ENCODE measurements at regions not wholly inside any gene's neighbourhood (a gene's known extent, or its start where the extent isn't known, plus 50 kb on each side); places are given as distances from the start of the nearest gene placed in this dataset.

DNA sequence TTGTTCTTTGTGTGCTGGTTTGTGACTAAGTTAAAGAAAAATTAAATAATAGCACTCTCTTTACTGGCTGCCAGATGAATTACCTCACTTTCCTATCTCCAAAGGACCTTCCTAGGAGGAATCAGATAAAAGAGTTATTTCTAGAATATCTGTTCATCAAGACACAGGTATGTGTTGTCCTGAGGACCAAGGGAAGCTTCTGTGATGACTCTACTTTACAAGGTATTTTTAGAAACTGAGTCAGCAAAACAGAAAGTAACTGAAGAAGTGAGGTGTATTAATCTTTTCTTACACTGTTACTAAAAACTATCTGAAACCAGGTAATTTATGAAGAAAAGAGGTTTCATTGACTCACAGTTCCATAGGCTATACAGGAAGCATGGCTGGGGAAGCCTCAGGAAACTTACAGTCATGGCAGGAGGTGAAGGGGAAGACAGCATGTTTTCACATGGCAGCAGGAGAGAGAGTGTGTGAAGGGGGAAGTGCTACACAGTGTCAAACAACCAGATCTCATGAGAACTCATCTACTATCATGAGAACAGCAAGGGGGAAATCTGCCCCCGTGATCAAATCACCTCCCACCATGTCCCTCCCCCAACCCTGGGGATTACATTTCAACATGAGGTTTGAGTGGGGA is 189.2 kb upstream of the DMAC1 start:
- peaks cover 6 to 10% (median 9%) of the 10 kb centered on the region in 3 donors for H3K4me1 Mint-ChIP-seq
- H3K27ac Mint-ChIP-seq = no peak overlapping the region
- no peak overlapping the region for H3K4me3 Mint-ChIP-seq
- ATAC-seq (ENCODE audit: low read depth in 2 of 2) = no peak
- no peak for DNase-seq
- H3K9me3 Mint-ChIP-seq = peaks cover 0 to 8% (median 3%) of the 10 kb centered on the region in 7 donors
- H3K27me3 Mint-ChIP-seq = no peaks in the 10 kb centered on the region
- H3K36me3 Mint-ChIP-seq = no peaks in the 10 kb centered on the region

DNA sequence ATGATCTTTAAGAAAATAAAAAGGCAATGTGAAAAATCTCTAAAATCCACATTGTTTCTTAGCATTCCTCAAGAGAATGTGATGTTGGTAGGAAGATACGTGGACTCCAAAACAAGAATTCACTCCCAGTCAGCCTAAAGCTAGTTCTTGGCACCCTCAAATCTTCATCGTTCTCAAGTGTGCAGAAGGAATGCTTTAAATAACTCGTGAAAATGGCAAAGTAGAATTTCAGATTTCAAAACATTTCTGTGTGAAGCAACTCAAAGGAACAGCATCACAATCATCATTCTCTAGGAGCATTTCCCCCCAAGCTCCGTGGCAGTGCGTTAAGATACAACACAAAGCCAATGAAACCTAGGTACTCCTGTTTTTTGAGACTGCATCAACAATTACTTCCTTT is 185.1 kb upstream of the DMAC1 start:
- H3K4me1 Mint-ChIP-seq = peaks cover 26 to 40% (median 32%) of the 10 kb centered on the region in 3 donors
- no peak for DNase-seq
- H3K9me3 Mint-ChIP-seq = peaks cover 0 to 9% (median 5%) of the 10 kb centered on the region in 7 donors
- H3K27me3 Mint-ChIP-seq = no peaks in the 10 kb centered on the region
- H3K27ac Mint-ChIP-seq = no peak overlapping the region
- ATAC-seq (ENCODE audit: low read depth in 2 of 2) = no peak
- no peaks in the 10 kb centered on the region for H3K36me3 Mint-ChIP-seq
- H3K4me3 Mint-ChIP-seq = no peak overlapping the region

DNA sequence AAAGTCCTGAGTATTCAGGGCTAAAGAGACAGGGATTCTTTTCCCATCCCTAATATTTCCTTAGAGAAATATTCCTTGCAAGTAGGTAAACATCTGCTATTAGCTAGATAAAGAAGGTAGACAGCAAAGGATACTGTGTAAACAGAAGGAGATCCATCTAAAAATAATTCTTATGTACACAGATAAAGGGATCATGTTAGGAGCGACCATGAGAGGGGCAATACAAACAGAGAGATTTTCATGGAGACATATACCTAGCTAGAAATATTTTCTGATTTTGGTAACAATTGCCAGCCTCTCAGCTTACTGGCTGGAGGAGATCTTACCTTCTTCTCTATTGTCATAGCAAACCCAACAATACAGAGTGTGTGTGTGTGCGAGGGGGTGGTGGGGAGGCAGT is 184.6 kb upstream of the DMAC1 start:
- H3K27me3 Mint-ChIP-seq = no peaks in the 10 kb centered on the region
- H3K4me3 Mint-ChIP-seq = no peak overlapping the region

DNA sequence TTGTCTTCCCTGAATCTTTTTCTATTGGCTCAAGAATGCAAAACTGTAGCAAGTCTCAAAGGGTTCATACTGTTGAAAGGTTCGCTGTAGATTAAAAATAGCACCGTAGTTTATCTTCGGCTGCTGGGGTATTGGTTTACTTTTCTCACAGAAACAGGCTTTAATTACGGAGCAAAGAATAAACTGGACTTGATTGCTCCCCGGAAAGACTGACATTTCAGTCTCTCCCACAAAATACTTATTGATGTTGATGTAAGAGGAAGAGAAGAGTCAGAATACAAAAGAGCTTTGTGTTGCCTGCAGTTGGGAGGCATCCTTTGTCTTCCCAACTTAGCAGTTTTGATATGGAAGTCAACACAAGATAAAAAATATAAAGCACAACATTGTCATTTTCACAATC is 183.9 kb upstream of the DMAC1 start:
- no peaks in the 10 kb centered on the region for H3K27me3 Mint-ChIP-seq
- peak overlapping the region in 1 of 8 donors; percentile 66 for H3K4me3 Mint-ChIP-seq
- DNase-seq = no peak
- H3K36me3 Mint-ChIP-seq = no peaks in the 10 kb centered on the region
- peak overlapping the region in 3 of 6 donors; percentile 12 to 88 (median 83) for H3K27ac Mint-ChIP-seq
- ATAC-seq (ENCODE audit: low read depth in 2 of 2) = no peak
- peaks cover 25 to 40% (median 31%) of the 10 kb centered on the region in 3 donors for H3K4me1 Mint-ChIP-seq
- H3K9me3 Mint-ChIP-seq = peaks cover 0 to 4% (median 2%) of the 10 kb centered on the region in 7 donors

More for the DNA sequence above, 184.6 kb upstream of the DMAC1 start:
- Mint-ChIP-seq H3K36me3 (no peaks in the 10 kb centered on the region), H3K4me1 (peaks cover 26 to 42% (median 32%) of the 10 kb centered on the region in 3 donors), H3K9me3 (peaks cover 0 to 9% (median 5%) of the 10 kb centered on the region in 7 donors), H3K27ac (no peak overlapping the region)
- DNase-seq = no peak
- ATAC-seq (ENCODE audit: low read depth in 2 of 2) = no peak

DNA sequence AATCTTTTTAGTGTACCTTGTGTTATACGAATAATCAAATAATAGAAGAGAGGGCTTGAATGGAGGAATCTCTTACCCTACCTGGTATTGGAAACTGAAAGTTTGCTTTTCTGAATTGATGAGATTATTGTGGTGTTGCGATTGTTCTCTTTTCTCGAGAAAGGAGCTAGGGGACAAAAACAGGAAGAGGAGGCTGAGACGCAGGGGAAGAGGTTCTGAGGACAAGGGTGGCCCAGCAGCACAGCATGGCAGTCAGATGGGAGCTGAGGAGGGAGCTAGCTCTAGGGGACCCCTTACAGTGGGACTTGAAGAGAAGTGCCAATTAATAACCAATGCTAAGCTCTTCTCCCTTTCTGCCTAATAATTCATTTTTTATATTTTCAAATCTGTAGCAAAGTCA is 183.3 kb upstream of the DMAC1 start:
- Mint-ChIP-seq H3K27me3 (no peaks in the 10 kb centered on the region), H3K9me3 (peaks cover 0 to 4% (median 0%) of the 10 kb centered on the region in 7 donors), H3K4me1 (peaks cover 29 to 43% (median 37%) of the 10 kb centered on the region in 3 donors), H3K36me3 (no peaks in the 10 kb centered on the region), H3K4me3 (peak overlapping the region in 7 of 8 donors; percentile 4 to 86 (median 66)), H3K27ac (peak overlapping the region; percentile 71 to 88 (median 76))
- peak; percentile 82 to 86 for ATAC-seq (ENCODE audit: low read depth in 2 of 2)
- no peak for DNase-seq

DNA sequence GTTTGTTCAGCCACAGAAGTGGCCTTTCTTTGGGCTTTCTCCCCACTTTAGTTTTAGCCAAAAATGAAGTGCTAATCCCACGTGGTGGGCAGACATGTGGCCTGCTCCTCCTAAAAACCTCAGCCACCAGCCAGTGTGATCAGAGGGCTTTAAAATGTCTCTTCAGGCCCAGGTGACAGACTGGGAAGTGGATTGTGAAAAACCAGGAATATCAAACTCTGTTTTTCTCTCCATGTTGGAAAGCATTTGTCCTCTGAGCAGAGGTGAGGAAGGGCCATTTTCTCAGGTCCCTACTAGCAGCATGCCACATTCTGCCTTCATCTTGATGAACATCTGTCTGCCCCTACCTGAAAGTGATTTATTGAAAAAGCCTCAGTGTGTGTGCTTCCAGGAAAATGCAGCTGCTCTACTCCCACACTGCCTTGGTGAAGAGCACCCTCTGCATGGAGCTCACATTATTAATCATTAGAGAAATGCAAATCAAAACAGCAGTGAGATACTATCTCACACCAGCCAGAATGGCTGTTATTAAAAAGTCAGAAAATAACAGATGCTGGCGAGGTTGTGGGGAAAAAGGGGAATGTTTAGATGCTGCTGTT is 181.2 kb upstream of the DMAC1 start:
- H3K27me3 Mint-ChIP-seq = no peaks in the 10 kb centered on the region
- no peak overlapping the region for H3K4me3 Mint-ChIP-seq
- H3K27ac Mint-ChIP-seq = peak overlapping the region in 4 of 6 donors; percentile 20 to 80 (median 40)
- no peak for ATAC-seq (ENCODE audit: low read depth in 2 of 2)
- H3K4me1 Mint-ChIP-seq = peaks cover 48 to 62% (median 56%) of the 10 kb centered on the region in 3 donors
- H3K9me3 Mint-ChIP-seq = peaks cover 0 to 4% (median 0%) of the 10 kb centered on the region in 7 donors
- no peak for DNase-seq
- no peaks in the 10 kb centered on the region for H3K36me3 Mint-ChIP-seq

DNA sequence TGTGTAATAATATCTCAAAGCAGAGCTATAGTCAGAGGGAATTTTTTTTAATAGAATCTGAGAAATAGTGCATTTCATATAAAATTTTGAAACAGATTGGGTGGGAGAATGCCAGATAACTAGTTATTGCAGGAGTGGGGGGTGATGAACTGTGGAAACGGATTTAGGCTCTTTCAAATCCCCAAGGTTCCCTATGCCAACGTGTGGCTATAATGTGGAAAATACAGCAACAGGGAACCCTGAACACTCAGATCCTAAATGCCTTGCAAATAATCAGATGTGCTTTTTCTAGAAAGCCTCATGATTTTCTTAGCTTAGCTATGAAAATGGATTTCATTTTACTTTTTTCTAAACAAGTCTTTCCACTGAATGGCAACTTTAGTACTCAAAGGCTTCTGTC is 180.5 kb upstream of the DMAC1 start:
- Mint-ChIP-seq H3K4me3 (no peak overlapping the region), H3K27me3 (no peaks in the 10 kb centered on the region), H3K36me3 (no peaks in the 10 kb centered on the region), H3K9me3 (peaks cover 0 to 4% (median 0%) of the 10 kb centered on the region in 7 donors), H3K4me1 (peaks cover 49 to 66% (median 58%) of the 10 kb centered on the region in 3 donors), H3K27ac (peak overlapping the region in 1 of 6 donors; percentile 17)
- no peak for ATAC-seq (ENCODE audit: low read depth in 2 of 2)
- no peak for DNase-seq

DNA sequence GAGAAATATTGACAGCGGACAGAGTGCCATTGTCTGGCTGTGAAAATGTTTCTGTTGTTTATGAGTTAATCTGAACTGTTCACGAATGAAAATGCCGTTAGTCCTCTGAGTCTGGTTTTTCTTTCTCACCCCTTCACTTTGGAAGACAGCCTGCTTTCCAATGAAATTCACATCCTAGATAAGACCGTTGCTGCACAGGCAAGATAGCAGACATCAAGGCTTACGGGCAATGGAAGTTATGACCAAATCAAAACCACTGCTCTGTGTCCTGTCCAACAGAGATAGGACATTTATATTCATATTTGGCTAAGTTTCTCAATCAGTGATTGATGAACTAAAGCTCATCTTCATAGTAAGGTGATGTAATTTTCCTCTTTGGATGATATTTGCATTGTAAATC is 180.0 kb upstream of the DMAC1 start:
- Mint-ChIP-seq H3K4me1 (peaks cover 54 to 71% (median 62%) of the 10 kb centered on the region in 3 donors), H3K27me3 (no peaks in the 10 kb centered on the region), H3K9me3 (peaks cover 0 to 4% (median 0%) of the 10 kb centered on the region in 7 donors), H3K27ac (peak overlapping the region in 1 of 6 donors; percentile 17), H3K36me3 (no peaks in the 10 kb centered on the region), H3K4me3 (no peak overlapping the region)
- DNase-seq = no peak
- no peak for ATAC-seq (ENCODE audit: low read depth in 2 of 2)

DNA sequence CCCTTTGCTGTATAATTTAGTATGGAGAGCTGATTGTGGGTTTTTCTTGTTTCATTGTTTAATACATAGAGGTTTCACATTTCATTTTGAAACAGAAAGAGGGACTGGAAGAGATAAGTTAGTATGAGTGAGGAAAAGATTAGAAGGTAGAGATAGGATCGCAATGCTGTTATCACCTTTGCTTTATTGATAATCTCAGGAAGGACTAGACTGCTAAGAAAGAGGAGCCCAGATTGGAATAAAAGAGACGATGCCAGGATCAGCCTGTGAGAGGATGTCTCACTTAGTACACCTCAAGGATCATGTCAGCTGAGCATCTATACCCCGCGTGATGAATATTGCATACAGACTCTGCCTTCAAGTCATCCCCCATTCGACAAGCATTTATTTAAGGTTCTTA is 178.0 kb upstream of the DMAC1 start:
- H3K4me3 Mint-ChIP-seq = peak overlapping the region in 1 of 8 donors; percentile 0
- peak overlapping the region; percentile 55 to 98 (median 82) for H3K27ac Mint-ChIP-seq
- H3K4me1 Mint-ChIP-seq = peaks cover 51 to 78% (median 61%) of the 10 kb centered on the region in 3 donors
- DNase-seq = no peak
- ATAC-seq (ENCODE audit: low read depth in 2 of 2) = no peak
- no peaks in the 10 kb centered on the region for H3K27me3 Mint-ChIP-seq
- H3K36me3 Mint-ChIP-seq = no peaks in the 10 kb centered on the region
- H3K9me3 Mint-ChIP-seq = no peaks in the 10 kb centered on the region

DNA sequence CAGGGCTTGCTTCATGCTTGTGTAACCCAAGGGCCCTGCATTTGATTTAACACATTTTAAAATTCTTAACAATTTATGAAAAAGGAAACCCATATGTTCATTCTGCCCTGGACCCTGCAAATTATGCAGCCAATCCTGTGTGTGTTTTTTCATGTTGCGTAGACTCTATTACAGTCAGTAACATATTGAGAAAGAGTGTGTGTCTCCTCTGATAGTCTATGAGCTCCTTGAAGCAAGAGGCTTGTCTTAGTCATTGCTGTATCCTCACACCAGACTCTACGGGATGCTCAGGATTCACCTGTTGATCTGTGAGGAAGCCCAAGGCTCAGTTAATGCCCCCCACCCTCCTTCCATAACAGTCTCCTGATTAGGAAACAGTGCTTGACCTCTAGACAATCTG is 177.3 kb upstream of the DMAC1 start:
- H3K27me3 Mint-ChIP-seq = no peaks in the 10 kb centered on the region
- DNase-seq (no peak), ATAC-seq (ENCODE audit: low read depth in 2 of 2) (no peak)
- no peaks in the 10 kb centered on the region for H3K36me3 Mint-ChIP-seq
- peaks cover 49 to 79% (median 58%) of the 10 kb centered on the region in 3 donors for H3K4me1 Mint-ChIP-seq
- peak overlapping the region; percentile 55 to 98 (median 96) for H3K27ac Mint-ChIP-seq
- H3K4me3 Mint-ChIP-seq = peak overlapping the region in 5 of 8 donors; percentile 12 to 73 (median 69)
- no peaks in the 10 kb centered on the region for H3K9me3 Mint-ChIP-seq

DNA sequence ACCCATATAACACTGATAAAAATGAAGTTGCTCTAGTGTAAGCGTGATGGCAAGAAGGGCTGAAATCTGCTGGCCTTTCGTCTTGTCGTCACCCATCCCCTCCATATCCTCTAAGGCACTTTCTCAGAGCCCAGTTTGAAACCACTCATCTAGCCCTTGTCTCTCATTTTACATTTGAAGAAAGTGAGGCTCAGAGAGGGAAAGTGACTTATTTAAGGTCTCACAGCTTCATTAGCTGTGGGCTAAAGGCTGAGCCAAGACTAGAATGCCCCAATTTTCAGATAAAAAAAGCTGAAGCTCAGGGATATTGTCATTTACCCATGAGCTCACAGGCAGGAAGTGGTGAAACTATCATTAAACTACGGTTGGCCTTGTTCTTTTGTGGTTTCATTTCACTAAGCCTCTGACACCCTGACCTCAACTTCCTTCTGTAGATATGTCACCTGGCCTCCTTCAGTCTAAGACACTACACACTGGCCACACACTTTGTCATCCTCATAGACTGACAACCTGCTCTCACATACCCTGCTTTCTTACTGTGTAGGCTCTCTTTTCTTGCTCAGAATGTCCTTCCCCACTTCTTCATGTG is 176.7 kb upstream of the DMAC1 start:
- peak; percentile 92 to 94 for ATAC-seq (ENCODE audit: low read depth in 2 of 2)
- peak; percentile 81 for DNase-seq
- no peaks in the 10 kb centered on the region for H3K27me3 Mint-ChIP-seq
- H3K36me3 Mint-ChIP-seq = no peaks in the 10 kb centered on the region
- peaks cover 46 to 73% (median 52%) of the 10 kb centered on the region in 3 donors for H3K4me1 Mint-ChIP-seq
- peak overlapping the region; percentile 55 to 98 (median 96) for H3K27ac Mint-ChIP-seq
- H3K4me3 Mint-ChIP-seq = peak overlapping the region; percentile 12 to 85 (median 65)
- H3K9me3 Mint-ChIP-seq = no peaks in the 10 kb centered on the region

DNA sequence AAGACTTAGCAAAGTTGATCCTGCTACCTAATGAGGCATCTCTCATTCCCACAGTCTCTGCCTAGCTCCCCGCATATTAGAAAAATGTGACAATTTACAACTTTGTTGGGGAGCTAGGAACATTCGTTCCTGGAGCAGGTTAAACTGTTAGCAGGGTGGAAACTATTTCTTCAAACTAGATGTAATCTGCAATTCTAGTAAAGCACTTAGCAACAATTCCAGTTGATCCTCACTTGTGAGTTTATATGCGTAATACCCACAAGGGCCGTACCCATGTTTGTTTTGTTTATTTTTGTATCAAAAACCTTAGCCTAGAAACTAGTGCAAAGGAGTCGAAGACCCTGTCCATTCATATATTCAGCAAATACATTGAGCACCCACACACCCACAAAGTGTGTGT is 175.8 kb upstream of the DMAC1 start:
- Mint-ChIP-seq H3K27me3 (no peaks in the 10 kb centered on the region), H3K9me3 (no peaks in the 10 kb centered on the region), H3K36me3 (no peaks in the 10 kb centered on the region), H3K27ac (peak overlapping the region in 5 of 6 donors; percentile 69 to 98 (median 88)), H3K4me1 (peaks cover 41 to 65% (median 46%) of the 10 kb centered on the region in 3 donors), H3K4me3 (peak overlapping the region in 5 of 8 donors; percentile 29 to 83 (median 72))
- ATAC-seq (ENCODE audit: low read depth in 2 of 2) = no peak
- DNase-seq = no peak

DNA sequence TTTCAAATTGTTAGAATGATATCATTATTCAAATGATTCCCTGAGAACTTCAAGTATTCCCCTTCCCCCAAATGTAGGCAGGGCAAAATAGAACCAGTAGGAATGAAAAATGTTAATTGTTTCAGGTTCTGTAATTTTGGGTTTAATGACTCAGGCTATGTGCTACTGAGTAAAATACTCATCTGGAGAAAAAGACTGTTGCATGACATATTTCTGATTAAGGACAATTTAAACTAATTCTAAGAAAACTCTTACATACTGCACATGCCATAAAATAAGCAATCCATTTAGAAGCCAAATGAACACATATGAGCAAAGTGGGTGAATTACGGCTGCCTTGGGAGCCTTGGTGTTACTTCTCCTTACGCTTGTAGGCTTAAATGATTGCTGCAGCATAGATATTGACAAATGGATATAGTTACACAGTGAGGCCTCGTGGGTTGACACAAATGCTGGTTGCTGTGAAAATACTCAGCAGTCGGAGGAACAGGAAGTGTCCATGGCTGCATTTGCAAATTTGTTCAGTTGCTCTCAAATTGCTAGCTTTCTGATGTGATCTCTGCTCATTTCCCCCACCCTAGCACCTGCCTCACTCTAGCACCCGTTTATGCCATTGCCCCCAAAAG is 174.9 kb upstream of the DMAC1 start:
- peaks cover 41 to 63% (median 46%) of the 10 kb centered on the region in 3 donors for H3K4me1 Mint-ChIP-seq
- DNase-seq (peak; percentile 68), ATAC-seq (ENCODE audit: low read depth in 2 of 2) (peak; percentile 52 to 54)
- no peaks in the 10 kb centered on the region for H3K27me3 Mint-ChIP-seq
- H3K4me3 Mint-ChIP-seq = peak overlapping the region; percentile 7 to 83 (median 63)
- peak overlapping the region; percentile 64 to 98 (median 86) for H3K27ac Mint-ChIP-seq
- H3K36me3 Mint-ChIP-seq = no peaks in the 10 kb centered on the region
- H3K9me3 Mint-ChIP-seq = no peaks in the 10 kb centered on the region
